Activated CD4-positive, CD25-positive, alpha-beta regulatory T cell treated with anti-CD3 and anti-CD28 coated beads, Interleukin-2, amount 50 U/mL, for 16 hours (primary cell): ENCODE measurements at regions not wholly inside any gene's neighbourhood (a gene's known extent, or its start where the extent isn't known, plus 50 kb on each side); places are given as distances from the start of the nearest gene placed in this dataset.

Experiments
- DNase-seq: peaks from one replicate; pipeline ENCODE4 v3.0.0-alpha.2; 2020; ENCODE audit warnings: low read depth, low spot score

DNA sequence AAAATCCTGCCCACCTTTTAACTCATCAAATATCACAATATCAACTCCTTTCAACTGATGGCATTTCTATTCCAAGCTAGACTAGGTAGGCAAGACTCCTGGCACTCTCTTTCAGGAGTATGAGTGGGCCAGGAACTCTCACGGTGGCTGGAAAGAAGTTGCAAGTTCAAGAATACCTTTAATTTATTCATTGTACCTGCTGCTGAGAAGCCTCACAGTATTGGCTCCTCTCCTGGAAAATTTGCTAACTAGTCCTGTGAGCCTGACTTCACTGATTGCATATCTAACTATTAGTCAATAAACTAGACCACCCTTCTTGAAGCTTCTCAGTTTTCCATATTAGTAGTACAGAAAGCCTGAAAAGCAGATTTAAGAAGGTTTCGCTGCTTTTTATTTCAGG lies 120.2 kb downstream of the DUSP10 start:
- no peak for DNase-seq

DNA sequence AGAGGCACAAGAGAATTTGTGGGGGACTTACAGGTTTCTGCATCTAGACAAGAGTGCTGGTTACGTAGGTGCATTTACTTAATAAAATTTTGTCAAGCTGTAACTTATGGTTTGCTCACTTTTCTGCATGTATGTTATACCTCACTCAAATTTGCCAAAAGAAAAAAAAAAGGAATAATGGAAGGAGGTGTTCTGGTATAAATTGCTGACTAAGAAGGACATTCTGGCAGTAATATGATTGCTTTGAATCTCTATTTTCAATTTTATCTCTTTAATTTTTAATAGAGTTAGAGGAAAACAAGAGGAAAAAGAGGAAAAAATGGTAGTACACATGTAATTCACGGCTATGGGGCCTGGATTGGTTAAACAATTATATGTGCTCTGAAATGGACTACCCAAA lies 119.5 kb downstream of the DUSP10 start:
- no peak for DNase-seq

DNA sequence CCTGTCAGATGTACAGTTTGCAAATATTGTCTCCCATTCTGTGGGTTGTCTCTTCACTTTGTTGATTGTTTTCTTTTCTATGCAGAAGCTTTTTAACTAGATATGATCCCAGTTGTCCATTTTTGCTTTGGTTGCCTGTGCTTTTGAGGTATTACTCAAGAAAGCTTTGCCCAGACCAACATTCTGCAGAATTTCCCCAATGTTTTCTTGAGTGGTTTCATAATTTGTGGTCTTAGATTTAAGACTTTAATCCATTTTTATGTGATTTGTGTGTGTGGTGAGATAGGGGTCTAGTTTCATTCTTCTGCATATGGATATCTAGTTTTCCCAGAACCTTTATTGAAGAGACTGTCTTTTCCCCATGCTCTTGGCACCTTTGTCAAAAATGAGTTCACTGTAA lies 116.9 kb downstream of the DUSP10 start:
- DNase-seq = no peak

DNA sequence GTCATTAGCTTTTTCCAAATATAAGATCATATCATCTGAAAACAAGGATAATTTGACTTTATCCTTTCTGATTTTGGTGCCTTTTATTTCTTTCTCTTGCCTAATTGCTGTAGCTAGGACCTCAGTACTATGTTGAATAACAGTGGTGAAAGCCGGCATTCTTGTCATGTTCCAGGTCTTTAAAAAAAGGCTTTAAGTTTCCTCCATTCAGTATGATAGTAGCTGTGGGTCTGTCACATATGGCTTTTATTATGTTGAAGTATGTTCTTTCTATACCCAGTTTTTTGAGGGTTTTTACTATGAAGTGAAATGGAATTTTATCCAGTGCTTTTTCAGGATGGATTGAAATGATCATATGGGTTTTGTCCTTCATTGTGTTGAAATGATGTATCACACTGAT lies 115.8 kb downstream of the DUSP10 start:
- no peak for DNase-seq

DNA sequence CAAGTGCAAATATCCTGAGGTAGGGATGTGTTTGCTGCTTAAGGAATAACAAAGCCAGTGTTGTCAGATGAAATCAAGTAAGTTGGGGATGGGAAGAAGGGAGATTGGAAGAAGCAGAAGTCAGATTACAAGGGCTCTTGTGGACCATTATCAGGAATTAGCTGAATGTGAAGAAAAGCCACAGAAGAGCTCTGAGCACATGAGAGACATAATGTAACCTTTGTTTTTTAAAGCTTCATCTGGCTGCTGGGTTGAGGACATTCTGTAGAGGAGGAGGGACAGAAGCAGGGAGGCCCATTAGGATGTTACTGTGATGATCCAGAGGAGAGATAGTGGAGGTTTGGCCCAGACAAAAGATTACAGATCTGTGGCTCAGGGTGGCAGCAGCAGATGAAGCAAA lies 111.7 kb downstream of the DUSP10 start:
- DNase-seq = no peak

DNA sequence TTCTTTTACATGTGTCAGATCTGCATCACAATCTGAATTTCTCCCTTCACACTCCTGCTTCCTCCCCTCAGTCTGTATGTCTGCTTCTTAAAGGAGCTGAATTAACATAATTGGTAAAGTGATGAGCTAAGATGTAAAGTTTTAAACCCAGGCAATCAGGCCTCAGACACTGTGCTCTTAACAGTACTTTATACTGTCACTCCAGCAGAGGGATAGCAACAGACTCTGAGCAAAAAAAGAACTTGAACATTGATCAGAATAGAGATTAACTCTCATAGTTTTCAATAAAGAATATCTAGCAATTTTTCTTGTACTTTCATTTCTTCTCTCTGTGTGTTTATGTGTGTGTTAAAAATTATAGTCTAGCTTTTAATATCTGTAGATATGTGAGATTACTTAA lies 110.3 kb downstream of the DUSP10 start:
- no peak for DNase-seq

DNA sequence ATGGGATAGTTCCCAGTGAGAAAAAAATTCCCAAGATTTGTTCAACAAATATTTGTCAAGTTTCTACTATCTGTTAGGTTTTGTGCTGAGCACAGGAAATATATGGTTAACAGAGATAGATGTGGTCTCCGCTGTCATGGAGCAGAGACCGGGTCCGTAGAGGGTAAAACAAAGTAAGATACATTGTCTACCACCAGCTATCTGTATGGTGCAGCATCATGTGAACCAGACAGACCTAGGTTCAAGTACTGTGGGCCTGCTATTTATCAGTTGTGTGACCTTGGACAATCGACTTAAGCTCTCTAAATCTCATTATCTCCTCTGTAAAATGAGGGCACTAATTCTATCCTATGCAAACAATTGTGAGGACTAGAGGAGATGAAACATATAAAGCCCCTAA lies 109.8 kb downstream of the DUSP10 start:
- DNase-seq = no peak

DNA sequence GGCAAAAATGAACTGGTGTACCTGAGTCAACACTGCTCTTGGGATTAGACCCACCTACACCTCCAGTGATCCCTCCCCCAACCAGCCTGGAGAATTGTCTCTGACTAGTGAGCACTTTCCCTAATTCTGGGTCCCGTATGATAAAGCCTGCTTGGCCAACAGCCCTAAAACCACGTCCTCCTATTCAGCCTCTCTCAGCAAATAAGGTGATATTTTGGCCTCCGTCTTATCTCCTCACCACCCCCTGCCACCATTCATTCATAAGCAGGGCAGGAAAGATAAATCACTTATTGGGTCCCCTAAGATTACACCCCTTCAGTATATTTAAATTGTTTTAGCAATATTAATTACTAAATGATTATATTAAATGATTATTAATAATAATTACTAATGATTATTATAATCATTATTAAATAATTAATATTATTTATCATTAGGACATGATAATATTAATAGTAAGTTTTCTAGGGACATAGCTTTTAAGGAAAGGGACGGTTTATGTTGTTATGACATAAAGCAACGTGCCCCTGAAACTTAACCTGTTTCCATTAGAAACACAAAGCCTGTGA lies 108.0 kb downstream of the DUSP10 start:
- DNase-seq = no peak

DNA sequence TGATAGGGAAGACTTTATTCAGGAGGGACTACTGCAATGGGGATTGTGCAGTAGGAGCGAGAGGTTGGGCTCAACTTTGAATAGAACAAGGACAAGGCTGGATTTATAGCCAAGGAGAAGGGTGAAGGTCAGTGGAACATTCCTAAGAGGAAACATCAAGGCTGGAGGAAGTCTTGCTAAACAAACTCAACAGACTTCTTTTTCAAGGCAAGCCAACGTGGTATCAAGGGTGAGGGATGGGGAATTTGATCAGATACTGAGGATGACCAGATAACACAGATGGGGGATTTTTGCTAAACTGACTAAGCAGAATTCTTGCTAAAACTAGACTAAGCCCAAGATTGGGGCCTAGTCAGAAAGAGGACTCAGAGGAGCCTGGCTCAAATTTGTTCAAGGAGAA lies 107.3 kb downstream of the DUSP10 start:
- DNase-seq = no peak

DNA sequence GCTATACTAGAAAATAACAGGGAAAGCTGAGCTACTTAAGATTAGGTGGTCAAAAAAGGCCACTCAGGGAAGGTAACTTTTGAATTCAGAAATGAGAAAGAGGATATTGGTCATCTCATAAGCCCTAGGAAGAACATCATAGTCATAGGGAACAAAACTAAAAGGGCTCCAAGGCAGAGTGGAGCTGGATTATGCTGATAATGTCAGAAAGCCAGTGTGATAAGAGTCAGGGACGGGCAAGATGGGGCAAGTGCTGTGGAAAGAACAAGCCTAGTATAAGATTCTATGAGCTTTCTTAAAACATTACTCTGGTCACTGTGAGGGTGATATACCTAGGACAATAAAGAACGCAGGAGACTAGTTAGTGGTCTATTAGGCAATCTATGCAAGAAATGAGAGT lies 106.6 kb downstream of the DUSP10 start:
- no peak for DNase-seq

DNA sequence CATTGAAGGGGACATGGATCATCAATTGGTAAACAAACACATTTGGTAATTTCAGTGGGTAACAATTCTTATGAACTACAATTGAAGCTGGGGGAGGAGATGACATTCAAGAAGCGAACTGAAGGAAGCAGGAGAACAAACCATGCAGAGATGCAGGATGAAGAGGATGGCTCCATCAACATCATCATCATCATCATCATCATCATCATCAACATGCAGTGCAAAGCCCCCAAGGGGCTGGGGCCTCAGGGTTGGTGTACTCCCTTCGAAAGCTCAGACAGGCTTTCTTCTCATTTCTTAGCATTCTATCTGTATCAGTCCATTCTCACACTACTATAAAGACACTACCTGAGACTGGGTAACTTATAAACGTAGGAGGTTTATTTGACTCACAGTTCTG lies 105.8 kb downstream of the DUSP10 start:
- no peak for DNase-seq

DNA sequence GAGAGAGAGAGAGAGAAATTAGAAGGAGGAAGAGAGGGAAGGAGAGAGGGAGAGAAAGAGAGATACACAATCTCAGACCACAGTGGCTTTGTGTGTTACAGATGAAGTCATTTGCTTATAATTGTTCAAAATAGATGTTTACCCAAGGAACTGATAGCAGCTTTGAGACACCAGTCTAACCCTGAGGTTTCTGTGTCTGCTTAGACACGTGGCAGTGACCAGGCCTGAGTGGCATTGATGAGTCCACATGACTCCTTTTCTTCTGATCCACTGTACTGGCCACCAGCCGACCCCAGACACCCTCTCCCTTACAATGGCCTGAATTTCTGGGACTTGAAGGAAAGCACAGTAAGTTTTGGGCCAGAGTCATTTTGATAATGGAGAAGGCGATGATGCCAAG lies 104.9 kb downstream of the DUSP10 start:
- no peak for DNase-seq

DNA sequence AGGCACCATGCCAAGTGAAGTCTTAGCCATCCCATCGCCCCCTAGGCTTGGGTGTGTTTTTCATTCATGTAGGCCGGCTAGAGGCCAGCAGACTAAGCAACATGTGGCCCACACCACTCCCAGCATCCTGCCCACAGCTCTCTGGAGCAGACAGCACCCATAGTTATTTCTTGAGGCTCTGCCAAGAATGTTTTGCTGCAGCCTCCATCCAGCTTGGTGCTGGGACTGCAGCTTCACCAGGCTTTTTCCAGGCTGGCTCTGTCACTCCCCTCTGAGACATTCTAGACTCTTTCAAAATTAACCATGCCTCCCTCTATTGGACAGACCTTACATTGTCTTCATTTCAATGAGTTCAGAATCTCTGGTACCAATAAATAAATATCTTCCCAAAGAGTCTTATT lies 104.2 kb downstream of the DUSP10 start:
- DNase-seq = no peak

DNA sequence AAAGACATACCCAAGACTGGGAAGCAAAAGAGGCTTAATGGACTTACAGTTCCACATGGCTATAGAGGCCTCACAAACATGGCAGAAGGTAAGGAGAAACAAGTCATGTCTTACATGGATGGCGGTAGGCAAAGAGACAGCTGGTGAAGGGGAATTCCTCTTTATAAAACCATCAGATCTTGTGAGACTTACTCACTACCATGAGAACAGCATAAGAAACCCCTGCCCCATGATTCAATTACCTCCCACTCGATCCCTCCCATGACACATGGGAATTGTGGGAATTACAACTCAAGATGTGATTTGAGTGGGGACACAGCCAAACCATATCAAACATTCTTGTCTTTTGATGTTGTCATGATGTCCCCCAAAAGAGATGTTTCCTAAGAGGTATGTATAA lies 103.3 kb downstream of the DUSP10 start:
- no peak for DNase-seq

DNA sequence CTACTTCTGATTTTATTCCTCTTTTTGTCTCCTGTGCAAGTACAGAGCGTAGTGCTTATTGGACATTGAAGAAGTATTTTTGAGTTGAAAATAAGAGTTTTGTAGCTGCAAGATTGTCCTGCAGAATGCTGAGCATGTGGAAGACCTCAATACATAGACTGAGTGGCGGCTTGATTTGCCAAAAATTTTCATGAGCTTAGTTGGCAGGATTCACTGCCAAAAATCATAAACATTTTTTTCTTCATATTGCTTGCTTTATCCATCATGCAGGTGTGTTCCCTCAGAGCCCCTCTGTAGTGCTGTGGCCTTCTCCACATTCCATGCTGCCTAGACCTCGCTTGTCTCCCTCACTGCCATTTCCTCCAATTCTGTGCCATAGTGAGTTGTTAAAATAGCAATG lies 100.1 kb downstream of the DUSP10 start:
- DNase-seq = no peak

DNA sequence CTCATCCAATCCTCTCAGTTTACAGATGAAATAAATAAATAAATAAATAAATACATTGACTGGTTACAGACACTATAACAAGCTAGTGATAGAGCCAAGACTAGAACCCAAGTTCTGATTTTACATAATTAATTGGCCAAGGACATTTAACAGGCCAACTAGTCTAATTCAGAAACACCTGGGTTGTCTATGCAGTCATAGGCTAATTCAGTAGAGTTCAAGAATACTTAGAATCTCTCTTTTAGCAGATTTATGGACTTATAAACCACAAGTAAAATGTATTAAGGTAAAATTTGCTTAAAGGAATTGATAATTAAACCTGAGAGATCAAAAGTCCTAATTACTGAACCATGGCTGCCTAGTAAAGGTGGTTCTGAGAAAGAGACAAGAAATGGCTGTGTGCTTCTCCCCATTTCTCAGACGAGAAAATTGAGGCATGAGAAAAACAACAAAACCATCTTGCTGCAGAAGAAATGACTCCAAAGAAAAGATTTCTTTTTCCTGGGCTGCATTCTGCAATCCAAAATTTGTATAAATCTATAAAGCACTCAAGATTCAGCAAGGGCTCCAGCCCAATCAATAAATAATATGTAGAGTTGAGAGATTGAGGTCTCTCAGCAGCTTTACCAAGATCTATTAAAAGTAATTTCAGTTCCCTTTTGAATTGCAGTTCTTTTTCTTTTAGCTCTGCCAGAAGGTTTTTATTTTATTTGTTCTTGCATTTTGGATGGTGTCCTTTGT lies 98.3 kb downstream of the DUSP10 start:
- DNase-seq = no peak

DNA sequence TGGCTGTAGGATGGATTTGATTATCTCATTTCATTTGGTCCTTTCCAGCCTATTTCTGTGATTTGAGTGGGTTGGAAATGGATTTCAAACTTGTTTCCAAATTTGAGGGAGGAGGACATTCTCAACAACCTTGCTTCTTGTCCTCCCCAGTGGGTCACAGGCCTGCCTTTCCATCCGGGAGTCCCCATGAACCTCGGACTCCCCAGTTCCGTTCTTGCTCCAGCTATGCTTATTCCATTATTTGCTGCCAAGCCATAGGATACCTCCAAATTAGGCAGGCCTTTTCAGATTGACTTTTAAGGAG lies 97.8 kb downstream of the DUSP10 start:
- DNase-seq = no peak

DNA sequence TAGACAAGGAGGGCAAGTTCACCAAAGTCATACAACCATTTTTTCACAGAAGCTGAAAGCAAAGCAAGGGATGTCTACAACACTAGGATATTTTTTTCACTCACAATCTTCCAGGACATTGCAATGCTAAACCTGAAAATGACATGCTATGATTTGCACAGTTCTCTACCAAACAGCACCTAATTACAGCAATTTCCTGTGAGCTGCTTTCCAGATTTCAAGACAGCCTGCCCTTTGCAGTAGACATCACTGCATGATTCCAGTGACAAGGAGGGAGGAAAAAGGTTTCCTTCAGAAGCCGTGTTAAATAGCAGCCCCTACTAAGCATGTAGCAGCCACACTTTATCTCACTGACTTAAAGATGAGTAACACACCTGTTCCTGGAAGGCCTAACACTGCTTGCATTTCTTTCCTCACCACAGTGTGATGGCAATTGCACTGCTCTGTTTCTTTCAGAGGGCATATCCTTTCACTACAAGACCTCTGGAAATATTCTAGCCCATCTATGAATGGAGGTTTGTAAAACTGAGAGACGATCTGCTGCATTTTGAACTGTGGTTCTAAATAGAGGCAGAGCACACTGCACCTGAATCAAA lies 97.1 kb downstream of the DUSP10 start:
- DNase-seq = no peak

DNA sequence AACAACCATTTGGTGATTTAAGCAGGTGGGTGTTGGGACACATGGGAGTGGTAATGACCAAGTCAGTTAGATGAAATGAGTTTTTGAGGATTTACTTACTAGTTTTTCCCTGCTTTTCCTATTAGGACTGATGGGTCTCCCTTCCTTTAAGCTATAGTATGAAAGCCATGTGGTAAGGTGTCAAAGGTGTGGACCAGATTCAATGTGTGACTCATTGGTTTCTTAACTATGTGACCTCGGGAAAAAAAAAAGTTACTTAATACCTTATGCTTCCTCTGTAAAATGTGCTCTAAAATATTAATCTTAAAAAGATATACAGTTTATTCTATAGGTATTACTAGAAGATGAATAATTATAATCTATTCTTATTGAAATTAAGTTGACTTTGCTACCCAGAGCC lies 93.7 kb downstream of the DUSP10 start:
- DNase-seq = no peak
